Loucy (cell line): ENCODE measurements at regions not wholly inside any gene's neighbourhood (a gene's known extent, or its start where the extent isn't known, plus 50 kb on each side); places are given as distances from the start of the nearest gene placed in this dataset.

Experiments used
- H2AFZ ChIP-seq: fragments of 200-600 bp; sonication (generic); 2 replicates; pipeline ENCODE4 v1.6.0; 2016; ENCODE audit warnings: antibody characterized with exemption, mild to moderate bottlenecking, low read length, moderate library complexity
- H3F3A ChIP-seq: fragments of 200-600 bp; 2 replicates; pipeline ENCODE4 v1.6.0; 2016; ENCODE audit warnings: antibody characterized with exemption, low read depth, mild to moderate bottlenecking
- H3K27me3 ChIP-seq: fragments of 200-600 bp; sonication (generic); 2 replicates; pipeline ENCODE4 v1.6.1; 2014; ENCODE audit warnings: low read length, mild to moderate bottlenecking; ENCODE audit not compliant: insufficient read depth, poor library complexity, severe bottlenecking
- H3K36me3 ChIP-seq: fragments of 200-600 bp; sonication (generic); 2 replicates; pipeline ENCODE4 v1.6.1; 2016; ENCODE audit warnings: low read length; ENCODE audit not compliant: insufficient read depth
- H3K4me1 ChIP-seq: fragments of 200-600 bp; sonication (generic); 2 replicates; pipeline ENCODE4 v1.5.1; 2014; ENCODE audit warnings: low read length, mild to moderate bottlenecking; ENCODE audit not compliant: insufficient read depth, poor library complexity, severe bottlenecking
- H3K4me2 ChIP-seq: fragments of 200-600 bp; sonication (generic); 2 replicates; pipeline ENCODE4 v1.6.0; 2014; ENCODE audit warnings: antibody characterized with exemption, low read length, low read depth, mild to moderate bottlenecking; ENCODE audit not compliant: poor library complexity, severe bottlenecking
- H3K4me3 ChIP-seq: fragments of 200-600 bp; sonication (generic); 2 replicates; pipeline ENCODE4 v1.5.1; 2014; ENCODE audit warnings: low read length, mild to moderate bottlenecking, mixed read lengths; ENCODE audit not compliant: poor library complexity, severe bottlenecking
- H3K79me2 ChIP-seq: fragments of 200-600 bp; sonication (generic); 2 replicates; pipeline ENCODE4 v1.6.1; 2014; ENCODE audit warnings: low read length; ENCODE audit not compliant: insufficient read depth
- H3K9ac ChIP-seq: fragments of 200-600 bp; sonication (generic); 2 replicates; pipeline ENCODE4 v1.6.0; 2014; ENCODE audit warnings: mild to moderate bottlenecking, low read depth, low read length, moderate library complexity; ENCODE audit not compliant: poor library complexity, severe bottlenecking
- H3K9me2 ChIP-seq: fragments of 200-600 bp; sonication (generic); replicated peaks from 2 replicates; pipeline ENCODE4 v1.6.1; 2016; ENCODE audit warnings: low read depth, low read length, mixed read lengths
- H3K9me3 ChIP-seq: fragments of 200-600 bp; sonication (generic); 2 replicates; pipeline ENCODE4 v1.6.1; 2014; ENCODE audit warnings: mild to moderate bottlenecking, antibody characterized with exemption, low read length, low read depth; ENCODE audit not compliant: insufficient read depth
- H4K20me1 ChIP-seq: fragments of 200-600 bp; sonication (generic); 2 replicates; pipeline ENCODE4 v1.6.0; 2014; ENCODE audit warnings: antibody characterized with exemption, low read length, mild to moderate bottlenecking; ENCODE audit not compliant: insufficient read depth, poor library complexity, severe bottlenecking
- CTCF ChIP-seq: fragments of 200-600 bp; sonication (generic); conservative IDR thresholded peaks from 2 replicates; pipeline ENCODE4 v1.5.1; 2014; ENCODE audit warnings: mild to moderate bottlenecking, antibody characterized with exemption, low read length
- EZH2phosphoT487 ChIP-seq: fragments of 200-600 bp; IDR thresholded peaks from 2 replicates; pipeline ENCODE4 v1.6.1; 2018; ENCODE audit warnings: antibody characterized with exemption, mild to moderate bottlenecking, moderate library complexity, borderline replicate concordance

GRCh38 chr5:161235569-161235968 is 311.0 kb downstream of the GABRB2 start:
- Histone ChIP-seq H3K79me2 (no peaks in the 10 kb centered on the region), H3K4me2 (no peak overlapping the region), H3K4me3 (no peak overlapping the region), H3K4me1 (no peaks in the 10 kb centered on the region), H3K9me3 (no peaks in the 10 kb centered on the region), H3K9me2 (no peaks in the 10 kb centered on the region), H2AFZ (no peak overlapping the region), H3K9ac (no peak overlapping the region), H4K20me1 (no peaks in the 10 kb centered on the region), H3K27me3 (no peaks in the 10 kb centered on the region), H3F3A (no peaks in the 10 kb centered on the region), H3K36me3 (no peaks in the 10 kb centered on the region)
- no peak for TF ChIP-seq CTCF
- no peak for TF ChIP-seq EZH2phosphoT487

- no peaks in the 10 kb centered on the region for H3K9me3 ChIP-seq
- H3K9me2 ChIP-seq = no peaks in the 10 kb centered on the region
- TF ChIP-seq EZH2phosphoT487 = no peak
- no peak for TF ChIP-seq CTCF
- no peaks in the 10 kb centered on the region for H3K79me2 ChIP-seq
- no peak overlapping the region for H3K4me2 ChIP-seq
- H3K27me3 ChIP-seq = no peaks in the 10 kb centered on the region
- H4K20me1 ChIP-seq = no peaks in the 10 kb centered on the region
- H3F3A ChIP-seq = no peaks in the 10 kb centered on the region
- H2AFZ ChIP-seq = no peak overlapping the region
- H3K36me3 ChIP-seq = no peaks in the 10 kb centered on the region
- no peak overlapping the region for H3K9ac ChIP-seq
- no peak overlapping the region for H3K4me3 ChIP-seq
- no peaks in the 10 kb centered on the region for H3K4me1 ChIP-seq
Observed at GRCh38 chr5:161233553-161233952, 313.0 kb downstream of the GABRB2 start.

GRCh38 chr5:161230221-161230620 is 316.3 kb downstream of the GABRB2 start:
- TF ChIP-seq CTCF = no peak
- no peak for TF ChIP-seq EZH2phosphoT487
- H2AFZ ChIP-seq = no peak overlapping the region
- no peaks in the 10 kb centered on the region for H4K20me1 ChIP-seq

More at GRCh38 chr5:161230221-161230620, 316.3 kb downstream of the GABRB2 start:
- Histone ChIP-seq H3F3A (no peaks in the 10 kb centered on the region), H3K36me3 (no peaks in the 10 kb centered on the region), H3K9me2 (no peaks in the 10 kb centered on the region), H3K4me1 (no peaks in the 10 kb centered on the region), H3K9me3 (no peaks in the 10 kb centered on the region), H3K9ac (no peak overlapping the region), H3K4me2 (no peak overlapping the region), H3K4me3 (no peak overlapping the region), H3K27me3 (no peaks in the 10 kb centered on the region), H3K79me2 (no peaks in the 10 kb centered on the region)
